Vagina (tissue), 2 donors: ENCODE measurements at regions not wholly inside any gene's neighbourhood (a gene's known extent, or its start where the extent isn't known, plus 50 kb on each side); places are given as distances from the start of the nearest gene placed in this dataset.

Source experiments
- CTCF ChIP-seq, 3 experiments: fragments of 450-650 bp in 2 of 3; fragments of 200-600 bp in 1 of 3; sonication (generic) in 1 of 3; IDR thresholded peaks; one replicate each; pipeline ENCODE4 v1.5.1; 2017 to 2019; ENCODE audit warnings: antibody characterized with exemption in 3 of 3, mild to moderate bottlenecking in 2 of 3, moderate library complexity in 2 of 3
- POLR2AphosphoS5 ChIP-seq, 2 donors: sonication (generic); formaldehyde crosslinking; IDR thresholded peaks; one replicate each; pipeline ENCODE4 v1.9.0; 2017; ENCODE audit warnings: antibody characterized with exemption in 2 of 2, mild to moderate bottlenecking in 2 of 2, low read depth in 1 of 2; ENCODE audit not compliant: insufficient read depth in 1 of 2

DNA sequence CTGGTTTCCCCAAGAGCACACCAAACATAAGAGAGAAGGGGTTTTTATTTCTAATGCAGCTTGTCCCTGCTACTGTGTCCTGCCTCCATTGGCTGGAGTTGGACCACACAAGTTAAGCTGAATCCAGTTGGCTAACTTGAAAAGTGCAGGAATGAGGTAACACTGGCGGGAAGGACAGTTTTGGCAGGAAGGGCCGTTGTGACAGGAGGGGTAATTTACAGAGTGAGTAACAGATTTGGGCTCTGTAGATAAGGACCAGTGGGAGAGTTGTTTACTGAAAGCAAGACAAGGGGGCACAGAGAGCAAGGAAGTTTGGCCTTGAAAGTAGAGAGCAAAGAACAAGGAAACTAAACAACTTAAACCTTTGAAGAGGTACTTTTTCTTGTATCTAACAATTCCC lies 1623.3 kb upstream of the RAG2 start:
- TF ChIP-seq CTCF (IDR thresholded peaks at IDR 0.05) (no peak), POLR2AphosphoS5 (IDR thresholded peaks at IDR 0.05; ENCODE audit: insufficient read depth in 1 of 2, low read depth in 1 of 2) (no peak)
